GM23248 (cell line): ENCODE measurements at regions not wholly inside any gene's neighbourhood (a gene's known extent, or its start where the extent isn't known, plus 50 kb on each side); places are given as distances from the start of the nearest gene placed in this dataset.

ENCODE experiments used
- DNase-seq: peaks from one replicate; pipeline ENCODE4 v3.0.0-alpha.2; 2015
- H2AFZ ChIP-seq: fragments of 200-600 bp; sonication (generic); 2 replicates; pipeline ENCODE4 v1.6.1; 2016; ENCODE audit warnings: antibody characterized with exemption
- H3F3A ChIP-seq: fragments of 200-600 bp; sonication (generic); 2 replicates; pipeline ENCODE4 v1.6.1; 2016; ENCODE audit warnings: mild to moderate bottlenecking, antibody characterized with exemption, mixed run types; ENCODE audit not compliant: insufficient read depth
- H3K27ac ChIP-seq: fragments of 200-600 bp; sonication (generic); 2 replicates; pipeline ENCODE4 v1.5.1; 2016; ENCODE audit warnings: mild to moderate bottlenecking
- H3K27me3 ChIP-seq: fragments of 200-600 bp; sonication (generic); replicated peaks from 2 replicates; pipeline ENCODE4 v1.6.1; 2016; ENCODE audit warnings: mild to moderate bottlenecking; ENCODE audit not compliant: insufficient read depth
- H3K36me3 ChIP-seq: fragments of 200-600 bp; sonication (generic); 2 replicates; pipeline ENCODE4 v1.6.1; 2016; ENCODE audit warnings: low read depth, mild to moderate bottlenecking
- H3K4me1 ChIP-seq: fragments of 200-600 bp; sonication (generic); 2 replicates; pipeline ENCODE4 v1.6.1; 2016; ENCODE audit warnings: mild to moderate bottlenecking; ENCODE audit not compliant: insufficient read depth
- H3K4me2 ChIP-seq: fragments of 200-600 bp; sonication (generic); one replicate; pipeline ENCODE4 v1.6.1; 2016; ENCODE audit warnings: mild to moderate bottlenecking; ENCODE audit not compliant: unreplicated experiment
- H3K4me3 ChIP-seq: fragments of 200-600 bp; sonication (generic); 2 replicates; pipeline ENCODE4 v1.5.1; 2016; ENCODE audit warnings: mild to moderate bottlenecking
- H3K79me2 ChIP-seq: fragments of 200-600 bp; sonication (generic); 2 replicates; pipeline ENCODE4 v1.6.1; 2016; ENCODE audit warnings: mild to moderate bottlenecking; ENCODE audit not compliant: insufficient read depth
- H3K9ac ChIP-seq: fragments of 200-600 bp; sonication (generic); 2 replicates; pipeline ENCODE4 v1.6.1; 2016; ENCODE audit warnings: mild to moderate bottlenecking
- H3K9me2 ChIP-seq: fragments of 200-600 bp; sonication (generic); 2 replicates; pipeline ENCODE4 v1.6.1; 2016; ENCODE audit warnings: mixed run types, mild to moderate bottlenecking, moderate library complexity; ENCODE audit not compliant: insufficient read depth
- H3K9me3 ChIP-seq: fragments of 200-600 bp; sonication (generic); one replicate; pipeline ENCODE4 v1.6.1; 2017; ENCODE audit warnings: low read depth
- H4K20me1 ChIP-seq: fragments of 200-600 bp; sonication (generic); 2 replicates; pipeline ENCODE4 v1.6.0; 2016; ENCODE audit not compliant: insufficient read depth
- EZH2 ChIP-seq: fragments of 200-600 bp; sonication (generic); IDR thresholded peaks from 2 replicates; pipeline ENCODE4 v1.6.1; 2018; ENCODE audit warnings: antibody characterized with exemption, mild to moderate bottlenecking; ENCODE audit not compliant: insufficient read depth, poor library complexity, severe bottlenecking
- EZH2phosphoT487 ChIP-seq: fragments of 200-600 bp; sonication (generic); IDR thresholded peaks from 2 replicates; pipeline ENCODE4 v1.6.1; 2018; ENCODE audit warnings: antibody characterized with exemption, moderate library complexity, mild to moderate bottlenecking, low read depth; ENCODE audit not compliant: insufficient read depth
- WGBS, 2 experiments: methylation state at CpG; one replicate each; pipeline ENCODE4 v1.1.6; 2015 to 2017; ENCODE audit warnings: low lambda C conversion rate in 2 of 2, low coverage in 1 of 2; ENCODE audit errors: missing lambda C conversion rate in 2 of 2; 5-methylcytosine and 5-hydroxymethylcytosine counted together
- in situ Hi-C: fragments of 300-500 bp; cut with MboI; formaldehyde crosslinking; loops from 2 replicates; pipeline ENCODE4 v1.15.0; 2020

- in situ Hi-C loops: no loop called here
- 81 to 87% methylated on average over 4 of the region's 4 CpGs for WGBS, 2 experiments
- Histone ChIP-seq H4K20me1 (no peaks in the 10 kb centered on the region), H3K9me3 (no peaks in the 10 kb centered on the region), H3F3A (no peaks in the 10 kb centered on the region), H3K36me3 (no peaks in the 10 kb centered on the region), H3K27ac (no peak overlapping the region), H3K9ac (no peak overlapping the region), H3K79me2 (no peaks in the 10 kb centered on the region), H3K4me2 (no peak overlapping the region), H3K4me1 (no peaks in the 10 kb centered on the region), H3K9me2 (no peaks in the 10 kb centered on the region), H3K27me3 (no peaks in the 10 kb centered on the region), H2AFZ (no peak overlapping the region), H3K4me3 (no peak overlapping the region)
- peak; percentile 20 for DNase-seq
- no peak for TF ChIP-seq EZH2
- TF ChIP-seq EZH2phosphoT487: no peak
These were observed 455.1 kb upstream of the CTSO start for GRCh38 chr4:156408749-156409148.

GRCh38 chr4:156401371-156401770, 447.7 kb upstream of the CTSO start:
- Histone ChIP-seq H3K4me1 (no peaks in the 10 kb centered on the region), H3K4me3 (no peak overlapping the region), H3K79me2 (no peaks in the 10 kb centered on the region), H2AFZ (0 out of 2 replicates have a peak overlapping the region, but pooled peaks have one; percentile 11), H3K27ac (no peak overlapping the region), H3K27me3 (no peaks in the 10 kb centered on the region), H3K36me3 (no peaks in the 10 kb centered on the region), H3K4me2 (no peak overlapping the region), H3K9me3 (no peaks in the 10 kb centered on the region), H4K20me1 (no peaks in the 10 kb centered on the region), H3K9me2 (no peaks in the 10 kb centered on the region; the same call in 1 of the 2 replicates), H3K9ac (no peak overlapping the region), H3F3A (no peaks in the 10 kb centered on the region)
- in situ Hi-C loops: no loop called here
- WGBS, 2 experiments: 14 to 15% methylated on average over 2 of the region's 2 CpGs
- DNase-seq: no peak
- no peak for TF ChIP-seq EZH2phosphoT487
- TF ChIP-seq EZH2: no peak

GRCh38 chr4:156396534-156396933, 442.9 kb upstream of the CTSO start:
- Histone ChIP-seq H2AFZ (no peak overlapping the region), H3K79me2 (no peaks in the 10 kb centered on the region), H3K9ac (no peak overlapping the region), H4K20me1 (no peaks in the 10 kb centered on the region), H3K4me1 (peaks cover 5% of the 10 kb centered on the region), H3K9me2 (no peaks in the 10 kb centered on the region; the same call in 1 of the 2 replicates), H3K4me3 (no peak overlapping the region), H3F3A (0 out of 2 replicates have a peak, but pooled peaks cover 3% of the 10 kb centered on the region), H3K27me3 (no peaks in the 10 kb centered on the region), H3K27ac (no peak overlapping the region), H3K4me2 (no peak overlapping the region), H3K9me3 (no peaks in the 10 kb centered on the region), H3K36me3 (no peaks in the 10 kb centered on the region)
- in situ Hi-C loops: no loop called here
- TF ChIP-seq EZH2phosphoT487 (no peak), EZH2 (no peak)
- 85 to 89% methylated on average over 2 of the region's 2 CpGs for WGBS, 2 experiments
- DNase-seq: no peak

- in situ Hi-C loops: no loop called here
- Histone ChIP-seq H3K36me3 (no peaks in the 10 kb centered on the region), H2AFZ (peak overlapping the region; percentile 32), H4K20me1 (no peaks in the 10 kb centered on the region), H3K9ac (no peak overlapping the region), H3K4me3 (no peak overlapping the region), H3K9me3 (no peaks in the 10 kb centered on the region), H3K27me3 (no peaks in the 10 kb centered on the region), H3K27ac (peak overlapping the region; percentile 70), H3K79me2 (no peaks in the 10 kb centered on the region), H3K9me2 (no peaks in the 10 kb centered on the region), H3F3A (peaks cover 22% of the 10 kb centered on the region; the same call in 1 of the 2 replicates), H3K4me1 (peaks cover 41% of the 10 kb centered on the region), H3K4me2 (peak overlapping the region; percentile 29)
- TF ChIP-seq EZH2: no peak
- no peak for TF ChIP-seq EZH2phosphoT487
- no peak for DNase-seq
- WGBS, 2 experiments: 19 to 22% methylated on average over 2 of the region's 2 CpGs
These were observed 437.6 kb upstream of the CTSO start for GRCh38 chr4:156391325-156391653.
